PFSK-1 (cell line): ENCODE measurements at regions not wholly inside any gene's neighbourhood (a gene's known extent, or its start where the extent isn't known, plus 50 kb on each side); places are given as distances from the start of the nearest gene placed in this dataset.

ENCODE experiments used
- FOXP2 ChIP-seq: optimal IDR thresholded peaks from 2 replicates; pipeline ENCODE3; 2011; ENCODE audit warnings: borderline replicate concordance, control low read depth, inconsistent platforms; ENCODE audit not compliant: insufficient read depth; ENCODE audit errors: extremely low read length, extremely low read depth
- POLR2AphosphoS5 ChIP-seq: IDR thresholded peaks from 2 replicates; pipeline ENCODE4 v1.6.1; 2012; ENCODE audit warnings: low read depth, mild to moderate bottlenecking, control low read depth, low read length, moderate library complexity
- REST ChIP-seq, 2 experiments: IDR thresholded peaks; 2 replicates each; pipeline versions ENCODE4 v1.6.1 to v1.8.0; 2011 to 2012; ENCODE audit warnings: low read depth in 2 of 2, low read length in 2 of 2, control low read depth in 1 of 2, inconsistent platforms in 1 of 2, mild to moderate bottlenecking in 1 of 2, moderate library complexity in 1 of 2; ENCODE audit not compliant: insufficient read depth in 1 of 2
- SIN3A ChIP-seq: IDR thresholded peaks from 2 replicates; pipeline ENCODE4 v1.6.1; 2012; ENCODE audit warnings: mild to moderate bottlenecking, low read length, moderate library complexity, borderline replicate concordance; ENCODE audit not compliant: insufficient read depth
- TAF1 ChIP-seq: IDR thresholded peaks from 2 replicates; pipeline ENCODE4 v1.6.1; 2012; ENCODE audit warnings: low read length, control low read depth, borderline replicate concordance; ENCODE audit not compliant: insufficient read depth

DNA sequence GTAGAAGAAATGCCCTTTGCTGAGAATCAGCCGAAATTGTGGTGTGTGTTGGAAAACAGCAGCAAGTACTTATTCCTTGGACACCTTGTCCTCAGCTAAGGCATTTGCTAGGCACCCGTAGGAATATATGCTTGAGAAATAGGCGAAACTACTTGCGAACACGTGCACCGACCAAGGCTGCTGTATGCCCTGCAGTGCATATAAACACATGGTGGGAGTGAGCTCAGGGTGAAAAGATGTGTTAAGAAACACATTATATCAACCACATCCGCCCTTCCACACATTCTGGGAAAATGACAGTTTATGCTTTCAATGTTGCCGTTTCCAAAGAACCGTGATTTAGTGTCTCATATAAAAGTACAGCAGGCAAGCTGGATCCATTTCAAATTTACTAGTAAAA is 199.2 kb downstream of the JCAD start:
- TF ChIP-seq POLR2AphosphoS5 (no peak), TAF1 (no peak), SIN3A (no peak), REST (IDR thresholded peaks at IDR 0.05; ENCODE audit: insufficient read depth in 1 of 2, low read depth in 2 of 2, low read length in 2 of 2) (no peak), FOXP2 (peak; percentile 74)
